DND-41 (cell line): ENCODE measurements at regions not wholly inside any gene's neighbourhood (a gene's known extent, or its start where the extent isn't known, plus 50 kb on each side); places are given as distances from the start of the nearest gene placed in this dataset.

Experiments used
- ATAC-seq: fragments of 200-7000 bp; cut with Tn5 transposase; 3 replicates; pipeline ENCODE4 v1.9.1; 2021; ENCODE audit warnings: low read depth; ENCODE audit not compliant: insufficient read depth
- DNase-seq: peaks from one replicate; pipeline ENCODE4 v3.0.0-alpha.2; 2020
- H2AFZ ChIP-seq: 2 replicates; pipeline ENCODE4 v1.6.0; 2012; ENCODE audit warnings: low read depth, low read length
- H3K27ac ChIP-seq: 2 replicates; pipeline ENCODE4 v1.5.1; 2012; ENCODE audit warnings: low read length, inconsistent platforms
- H3K27me3 ChIP-seq: fragments of 200-600 bp; sonication (generic); 2 replicates; pipeline ENCODE4 v1.6.0; 2012; ENCODE audit warnings: low read length, mild to moderate bottlenecking, inconsistent platforms; ENCODE audit not compliant: insufficient read depth, poor library complexity
- H3K36me3 ChIP-seq: 2 replicates; pipeline ENCODE4 v1.5.1; 2012; ENCODE audit warnings: low read length, inconsistent platforms; ENCODE audit not compliant: insufficient read depth
- H3K4me1 ChIP-seq: 2 replicates; pipeline ENCODE4 v1.5.1; 2012; ENCODE audit warnings: mild to moderate bottlenecking, low read length; ENCODE audit not compliant: insufficient read depth
- H3K4me2 ChIP-seq: 2 replicates; pipeline ENCODE4 v1.6.0; 2012; ENCODE audit warnings: mild to moderate bottlenecking, moderate library complexity, low read length, inconsistent platforms; ENCODE audit not compliant: insufficient read depth
- H3K4me3 ChIP-seq, 2 experiments: fragments of 200-600 bp in 1 of 2; shearing (Covaris generic) in 1 of 2; 2 replicates each; pipeline ENCODE4 v1.5.1; 2012 to 2016; ENCODE audit warnings: inconsistent platforms in 2 of 2, low read length in 2 of 2, mild to moderate bottlenecking in 2 of 2, low read depth in 1 of 2, moderate library complexity in 1 of 2
- H3K79me2 ChIP-seq: 2 replicates; pipeline ENCODE4 v1.6.0; 2012; ENCODE audit warnings: low read length, inconsistent platforms; ENCODE audit not compliant: insufficient read depth
- H3K9ac ChIP-seq: 2 replicates; pipeline ENCODE4 v1.6.0; 2012; ENCODE audit warnings: low read depth, mild to moderate bottlenecking, inconsistent platforms, low read length, moderate library complexity
- H3K9me3 ChIP-seq: 2 replicates; pipeline ENCODE4 v1.5.1; 2012; ENCODE audit warnings: low read length, moderate library complexity, mild to moderate bottlenecking, inconsistent platforms; ENCODE audit not compliant: insufficient read depth, severe bottlenecking
- H4K20me1 ChIP-seq: 2 replicates; pipeline ENCODE4 v1.6.0; 2012; ENCODE audit warnings: low read length; ENCODE audit not compliant: insufficient read depth
- CTCF ChIP-seq: IDR thresholded peaks from 2 replicates; pipeline ENCODE4 v1.5.1; 2012; ENCODE audit warnings: borderline replicate concordance, low read length, moderate library complexity, mild to moderate bottlenecking; ENCODE audit not compliant: poor library complexity, severe bottlenecking; ENCODE audit errors: extremely low read depth
- EZH2 ChIP-seq: IDR thresholded peaks from 3 replicates; pipeline ENCODE4 v1.6.1; 2012; ENCODE audit warnings: borderline replicate concordance, low read depth, mild to moderate bottlenecking, moderate library complexity, low read length, inconsistent platforms; ENCODE audit not compliant: severe bottlenecking

- Histone ChIP-seq H3K4me2 (no peak overlapping the region), H3K9me3 (peaks cover 1% of the 10 kb centered on the region), H3K9ac (no peak overlapping the region), H4K20me1 (no peaks in the 10 kb centered on the region), H2AFZ (no peak overlapping the region), H3K79me2 (no peaks in the 10 kb centered on the region), H3K4me1 (peaks cover 1% of the 10 kb centered on the region; the same call in 1 of the 2 replicates), H3K27ac (no peak overlapping the region), H3K4me3 (no peak overlapping the region), H3K36me3 (no peaks in the 10 kb centered on the region), H3K27me3 (peaks cover 5% of the 10 kb centered on the region)
- TF ChIP-seq CTCF (no peak), EZH2 (no peak)
- no peak for ATAC-seq
- DNase-seq, result no peak
These were observed 196.6 kb upstream of the SDK2 start for GRCh38 chr17:73840829-73841228.

GRCh38 chr17:73841431-73842060 lies 197.3 kb upstream of the SDK2 start:
- H3K4me1 ChIP-seq, result no peaks in the 10 kb centered on the region
- no peak overlapping the region for H3K4me2 ChIP-seq
- TF ChIP-seq EZH2 (no peak), CTCF (peak; percentile 62)
- no peaks in the 10 kb centered on the region for H3K79me2 ChIP-seq
- peaks cover 1% of the 10 kb centered on the region for H3K9me3 ChIP-seq
- H3K27me3 ChIP-seq, result peaks cover 5% of the 10 kb centered on the region
- ATAC-seq (no peak), DNase-seq (peak; percentile 5)
- no peaks in the 10 kb centered on the region for H4K20me1 ChIP-seq
- H2AFZ ChIP-seq, result no peak overlapping the region
- no peak overlapping the region for H3K4me3 ChIP-seq
- H3K9ac ChIP-seq, result no peak overlapping the region
- no peaks in the 10 kb centered on the region for H3K36me3 ChIP-seq
- H3K27ac ChIP-seq, result no peak overlapping the region

- DNase-seq (no peak), ATAC-seq (no peak)
- TF ChIP-seq CTCF (no peak), EZH2 (no peak)
- H4K20me1 ChIP-seq, result no peaks in the 10 kb centered on the region
- H3K27ac ChIP-seq, result no peak overlapping the region
- no peak overlapping the region for H2AFZ ChIP-seq
- no peaks in the 10 kb centered on the region for H3K4me1 ChIP-seq
- no peaks in the 10 kb centered on the region for H3K79me2 ChIP-seq
- no peaks in the 10 kb centered on the region for H3K36me3 ChIP-seq
- H3K4me2 ChIP-seq, result no peak overlapping the region
- no peaks in the 10 kb centered on the region for H3K9me3 ChIP-seq
- no peak overlapping the region for H3K4me3 ChIP-seq
- no peak overlapping the region for H3K9ac ChIP-seq
- H3K27me3 ChIP-seq, result peaks cover 5% of the 10 kb centered on the region
These were observed 203.7 kb upstream of the SDK2 start for GRCh38 chr17:73847952-73848351.

- Histone ChIP-seq H3K9me3 (no peaks in the 10 kb centered on the region), H3K27ac (no peak overlapping the region), H3K79me2 (no peaks in the 10 kb centered on the region), H3K27me3 (no peaks in the 10 kb centered on the region), H3K4me3 (no peak overlapping the region), H3K4me1 (no peaks in the 10 kb centered on the region), H2AFZ (no peak overlapping the region), H3K36me3 (no peaks in the 10 kb centered on the region), H4K20me1 (no peaks in the 10 kb centered on the region), H3K9ac (no peak overlapping the region), H3K4me2 (no peak overlapping the region)
- DNase-seq (no peak), ATAC-seq (no peak)
- no peak for TF ChIP-seq EZH2
- TF ChIP-seq CTCF, result no peak
These were observed 206.2 kb upstream of the SDK2 start for GRCh38 chr17:73850426-73850825.
